Trophoblast cell (in vitro differentiated cells and primary cell): ENCODE measurements at regions not wholly inside any gene's neighbourhood (a gene's known extent, or its start where the extent isn't known, plus 50 kb on each side); places are given as distances from the start of the nearest gene placed in this dataset.

Experiments used
- DNase-seq, 2 donors: peaks; one replicate each; pipeline ENCODE4 v3.0.0-alpha.2; 2016
- H2AFZ ChIP-seq: 2 replicates; pipeline ENCODE4 v1.6.1; 2013; ENCODE audit warnings: low read length, moderate library complexity, mild to moderate bottlenecking; ENCODE audit not compliant: insufficient read depth, poor library complexity
- H2AK5ac ChIP-seq: 2 replicates; pipeline ENCODE4 v1.6.1; 2013; ENCODE audit warnings: mild to moderate bottlenecking, low read length
- H2BK120ac ChIP-seq: 2 replicates; pipeline ENCODE4 v1.6.1; 2013; ENCODE audit warnings: low read length, mild to moderate bottlenecking, moderate library complexity; ENCODE audit not compliant: insufficient read depth, poor library complexity
- H2BK12ac ChIP-seq: 2 replicates; pipeline ENCODE4 v1.6.1; 2013; ENCODE audit warnings: mild to moderate bottlenecking, low read length, moderate library complexity
- H2BK5ac ChIP-seq: 2 replicates; pipeline ENCODE4 v1.6.1; 2013; ENCODE audit warnings: low read length, low read depth, moderate library complexity, mild to moderate bottlenecking; ENCODE audit not compliant: poor library complexity
- H3K14ac ChIP-seq: 2 replicates; pipeline ENCODE4 v1.6.1; 2013; ENCODE audit warnings: mild to moderate bottlenecking, low read length
- H3K18ac ChIP-seq: 2 replicates; pipeline ENCODE4 v1.6.1; 2013; ENCODE audit warnings: mild to moderate bottlenecking, low read length
- H3K23ac ChIP-seq: 2 replicates; pipeline ENCODE4 v1.6.1; 2013; ENCODE audit warnings: low read length
- H3K27ac ChIP-seq: 2 replicates; pipeline ENCODE4 v1.5.1; 2013; ENCODE audit warnings: low read depth, mild to moderate bottlenecking, inconsistent platforms, low read length, moderate library complexity
- H3K27me3 ChIP-seq: 2 replicates; pipeline ENCODE4 v1.6.1; 2013; ENCODE audit warnings: inconsistent platforms, mild to moderate bottlenecking, low read length, moderate library complexity; ENCODE audit not compliant: insufficient read depth
- H3K36me3 ChIP-seq, 2 experiments: 1 replicate in 1 of 2; 2 replicates in 1 of 2; pipeline ENCODE4 v1.6.1; 2013; ENCODE audit warnings: low read length in 2 of 2, mild to moderate bottlenecking in 2 of 2, moderate library complexity in 1 of 2; ENCODE audit not compliant: insufficient read depth in 2 of 2, control insufficient read depth in 1 of 2
- H3K4ac ChIP-seq: 2 replicates; pipeline ENCODE4 v1.6.1; 2013; ENCODE audit warnings: low read depth, mild to moderate bottlenecking, low read length, moderate library complexity
- H3K4me1 ChIP-seq, 2 experiments: 1 replicate in 1 of 2; 2 replicates in 1 of 2; pipeline ENCODE4 v1.6.1; 2013; ENCODE audit warnings: low read length in 2 of 2, mild to moderate bottlenecking in 2 of 2, moderate library complexity in 1 of 2; ENCODE audit not compliant: insufficient read depth in 2 of 2, control insufficient read depth in 1 of 2
- H3K4me2 ChIP-seq: 2 replicates; pipeline ENCODE4 v1.6.1; 2013; ENCODE audit warnings: inconsistent platforms, mild to moderate bottlenecking, low read length, moderate library complexity
- H3K4me3 ChIP-seq: 2 replicates; pipeline ENCODE4 v1.5.1; 2013; ENCODE audit warnings: mild to moderate bottlenecking, low read depth, low read length, inconsistent platforms
- H3K79me1 ChIP-seq: one replicate; pipeline ENCODE4 v1.6.1; 2013; ENCODE audit warnings: low read length
- H3K79me2 ChIP-seq: 2 replicates; pipeline ENCODE4 v1.6.1; 2013; ENCODE audit warnings: low read length, mild to moderate bottlenecking; ENCODE audit not compliant: control insufficient read depth, insufficient read depth, poor library complexity
- H3K9ac ChIP-seq: 2 replicates; pipeline ENCODE4 v1.6.1; 2013; ENCODE audit warnings: mild to moderate bottlenecking, low read length
- H3K9me3 ChIP-seq: 2 replicates; pipeline ENCODE4 v1.6.1; 2013; ENCODE audit warnings: low read depth, mild to moderate bottlenecking, control low read depth, inconsistent platforms, low read length; ENCODE audit not compliant: insufficient read depth
- H4K12ac ChIP-seq: 2 replicates; pipeline ENCODE4 v1.6.1; 2013; ENCODE audit warnings: low read depth, mild to moderate bottlenecking, low read length, moderate library complexity
- H4K8ac ChIP-seq: 2 replicates; pipeline ENCODE4 v1.6.1; 2013; ENCODE audit warnings: low read depth, mild to moderate bottlenecking, low read length, moderate library complexity
- H4K91ac ChIP-seq: one replicate; pipeline ENCODE4 v1.6.1; 2013; ENCODE audit warnings: low read depth, mild to moderate bottlenecking, low read length, moderate library complexity
- WGBS: extraction: QIAGEN DNeasy Blood & Tissue Kit; methylation state at CpG from one replicate; pipeline ENCODE4 v1.1.7; 2013; ENCODE audit warnings: missing lambda C conversion rate; ENCODE audit not compliant: insufficient read length, insufficient coverage; ENCODE audit errors: extremely low coverage; 5-methylcytosine and 5-hydroxymethylcytosine counted together

GRCh38 chr7:134375206-134375605 is 58.5 kb upstream of the SLC35B4 start:
- H3K79me2 ChIP-seq: no peaks in the 10 kb centered on the region
- no peaks in the 10 kb centered on the region for H3K36me3 ChIP-seq
- no peak overlapping the region for H3K4me2 ChIP-seq
- H4K8ac ChIP-seq: no peak overlapping the region
- no peak overlapping the region for H3K23ac ChIP-seq
- H3K27me3 ChIP-seq: no peaks in the 10 kb centered on the region
- whole genome bisulfite sequencing: no CpG with 5 or more reads among the region's 5 CpGs
- H3K4me3 ChIP-seq: no peak overlapping the region
- no peak overlapping the region for H4K12ac ChIP-seq
- H4K91ac ChIP-seq: no peak overlapping the region
- no peak overlapping the region for H3K9ac ChIP-seq
- no peak overlapping the region for H3K27ac ChIP-seq
- DNase-seq: no peak
- no peak overlapping the region for H2AFZ ChIP-seq
- H3K9me3 ChIP-seq: peaks cover 2% of the 10 kb centered on the region
- H2BK5ac ChIP-seq: no peak overlapping the region
- H2BK12ac ChIP-seq: no peak overlapping the region
- no peaks in the 10 kb centered on the region for H3K4me1 ChIP-seq
- no peak overlapping the region for H2AK5ac ChIP-seq
- H3K14ac ChIP-seq: no peak overlapping the region
- H3K79me1 ChIP-seq: no peaks in the 10 kb centered on the region
- H2BK120ac ChIP-seq: no peak overlapping the region
- H3K4ac ChIP-seq: no peak overlapping the region
- H3K18ac ChIP-seq: no peak overlapping the region

GRCh38 chr7:134374791-134375190 is 58.1 kb upstream of the SLC35B4 start:
- no CpG with 5 or more reads among the region's 4 CpGs for WGBS
- Histone ChIP-seq H3K79me1 (no peaks in the 10 kb centered on the region), H3K18ac (no peak overlapping the region)

GRCh38 chr7:134374291-134374690 is 57.6 kb upstream of the SLC35B4 start:
- Histone ChIP-seq H3K9me3 (peaks cover 2% of the 10 kb centered on the region), H3K4ac (no peak overlapping the region), H3K18ac (no peak overlapping the region), H3K36me3 (no peaks in the 10 kb centered on the region), H3K14ac (no peak overlapping the region), H3K4me1 (no peaks in the 10 kb centered on the region), H4K8ac (no peak overlapping the region), H3K23ac (no peak overlapping the region), H4K12ac (no peak overlapping the region), H3K27ac (no peak overlapping the region), H3K27me3 (no peaks in the 10 kb centered on the region), H2AK5ac (no peak overlapping the region), H3K79me2 (no peaks in the 10 kb centered on the region), H3K4me3 (no peak overlapping the region), H3K79me1 (no peaks in the 10 kb centered on the region), H3K9ac (no peak overlapping the region), H2BK5ac (no peak overlapping the region), H4K91ac (no peak overlapping the region), H2BK120ac (no peak overlapping the region), H2BK12ac (no peak overlapping the region), H3K4me2 (no peak overlapping the region), H2AFZ (no peak overlapping the region)
- no peak for DNase-seq
- no CpG with 5 or more reads among the region's 1 CpG for WGBS

More at GRCh38 chr7:134374791-134375190, 58.1 kb upstream of the SLC35B4 start:
- Histone ChIP-seq H4K12ac (no peak overlapping the region), H2BK120ac (no peak overlapping the region), H3K23ac (no peak overlapping the region), H2AFZ (no peak overlapping the region), H3K27ac (no peak overlapping the region), H2BK12ac (no peak overlapping the region), H3K4me3 (no peak overlapping the region), H4K8ac (no peak overlapping the region), H3K4ac (no peak overlapping the region), H3K9ac (no peak overlapping the region), H3K79me2 (no peaks in the 10 kb centered on the region), H3K36me3 (no peaks in the 10 kb centered on the region), H3K14ac (no peak overlapping the region), H3K4me1 (no peaks in the 10 kb centered on the region), H2BK5ac (no peak overlapping the region), H3K27me3 (no peaks in the 10 kb centered on the region), H2AK5ac (no peak overlapping the region), H4K91ac (no peak overlapping the region), H3K4me2 (no peak overlapping the region), H3K9me3 (peaks cover 2% of the 10 kb centered on the region)
- DNase-seq: no peak

GRCh38 chr7:134372858-134373257 is 56.1 kb upstream of the SLC35B4 start:
- Histone ChIP-seq H3K9ac (no peak overlapping the region), H3K14ac (no peak overlapping the region), H3K23ac (no peak overlapping the region), H3K4me3 (no peak overlapping the region), H3K36me3 (no peaks in the 10 kb centered on the region), H3K79me2 (no peaks in the 10 kb centered on the region), H2AFZ (no peak overlapping the region), H3K4ac (no peak overlapping the region), H2BK120ac (no peak overlapping the region), H3K4me2 (no peak overlapping the region), H3K18ac (no peak overlapping the region), H3K9me3 (peaks cover 2% of the 10 kb centered on the region), H4K91ac (no peak overlapping the region), H3K4me1 (no peaks in the 10 kb centered on the region), H3K27me3 (no peaks in the 10 kb centered on the region), H2BK12ac (no peak overlapping the region), H2AK5ac (no peak overlapping the region), H3K79me1 (no peaks in the 10 kb centered on the region), H2BK5ac (no peak overlapping the region), H4K12ac (no peak overlapping the region), H4K8ac (no peak overlapping the region), H3K27ac (no peak overlapping the region)
- no peak for DNase-seq
- WGBS: no CpG with 5 or more reads among the region's 4 CpGs
